Activated CD4-positive, alpha-beta memory T cell treated with anti-CD3 and anti-CD28 coated beads for 36 hours (primary cell): ENCODE measurements at regions not wholly inside any gene's neighbourhood (a gene's known extent, or its start where the extent isn't known, plus 50 kb on each side); places are given as distances from the start of the nearest gene placed in this dataset.
"Not testable (repeated sequence)": the region's sequence is repeated elsewhere in the genome, so short reads cannot be mapped to it uniquely, and the experiment has no call there.

Experiments used
- CTCF ChIA-PET: fragments of 350-600 bp; sonication (Branson Sonifier 250); formaldehyde crosslinking; loops from one replicate; lab custom pipeline; 2021; ENCODE audit warnings: antibody characterized with exemption, inconsistent platforms; lab: Charles Lee
- POLR2A ChIA-PET: fragments of 350-600 bp; sonication (Branson Sonifier 250); formaldehyde crosslinking; loops from one replicate; lab custom pipeline; 2021; ENCODE audit warnings: antibody characterized with exemption; lab: Charles Lee
- DNase-seq: peaks from one replicate; pipeline ENCODE4 v3.0.0-alpha.2; 2020
- H3K27ac Mint-ChIP-seq: one replicate; pipeline ENCODE4 v1.8.0; 2021; ENCODE audit warnings: mixed read lengths
- H3K27me3 Mint-ChIP-seq: one replicate; pipeline ENCODE4 v1.8.0; 2021; ENCODE audit warnings: mixed read lengths
- H3K36me3 Mint-ChIP-seq: one replicate; pipeline ENCODE4 v1.8.0; 2021; ENCODE audit warnings: mixed read lengths
- H3K4me1 Mint-ChIP-seq: one replicate; pipeline ENCODE4 v1.8.0; 2021; ENCODE audit warnings: low read depth, mixed read lengths
- H3K4me3 Mint-ChIP-seq: one replicate; pipeline ENCODE4 v1.8.0; 2021; ENCODE audit warnings: mild to moderate bottlenecking, mixed read lengths
- H3K9me3 Mint-ChIP-seq: one replicate; pipeline ENCODE4 v1.8.0; 2021; ENCODE audit warnings: mixed read lengths
- intact Hi-C: fragments of 100-400 bp; cut with micrococcal nuclease; formaldehyde crosslinking; loops from one replicate; pipeline ENCODE4 v1.15.1; 2023

DNA sequence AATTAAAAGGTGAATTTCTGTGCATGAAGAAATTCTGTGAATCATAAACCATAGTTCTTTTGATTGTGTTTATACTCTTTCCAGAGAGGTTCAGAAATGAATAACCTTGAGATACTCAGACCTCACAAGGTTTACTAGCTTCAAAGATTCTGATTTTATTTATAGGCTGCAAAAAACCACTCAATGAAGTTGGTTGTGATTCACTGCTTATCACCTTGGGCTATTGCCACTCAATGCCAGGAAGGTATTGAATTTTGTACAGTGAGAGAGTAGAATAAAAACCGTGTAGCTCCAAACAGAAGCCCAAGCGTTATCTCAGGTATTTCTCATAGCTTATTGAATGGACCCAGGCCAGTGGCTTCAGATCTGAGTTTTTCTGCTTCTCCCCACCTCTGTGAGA is 118.7 kb downstream of the FHIP1A start:
- no peak for DNase-seq
- intact Hi-C loops, result no loop called here
- H3K36me3 Mint-ChIP-seq, result no peaks in the 10 kb centered on the region
- ChIA-PET CTCF (no interaction called here), POLR2A (no interaction called here)
- no peak overlapping the region for H3K4me3 Mint-ChIP-seq
- peaks cover 2% of the 10 kb centered on the region for H3K4me1 Mint-ChIP-seq
- no peak overlapping the region for H3K27ac Mint-ChIP-seq
- no peaks in the 10 kb centered on the region for H3K27me3 Mint-ChIP-seq
- H3K9me3 Mint-ChIP-seq, result no peaks in the 10 kb centered on the region

DNA sequence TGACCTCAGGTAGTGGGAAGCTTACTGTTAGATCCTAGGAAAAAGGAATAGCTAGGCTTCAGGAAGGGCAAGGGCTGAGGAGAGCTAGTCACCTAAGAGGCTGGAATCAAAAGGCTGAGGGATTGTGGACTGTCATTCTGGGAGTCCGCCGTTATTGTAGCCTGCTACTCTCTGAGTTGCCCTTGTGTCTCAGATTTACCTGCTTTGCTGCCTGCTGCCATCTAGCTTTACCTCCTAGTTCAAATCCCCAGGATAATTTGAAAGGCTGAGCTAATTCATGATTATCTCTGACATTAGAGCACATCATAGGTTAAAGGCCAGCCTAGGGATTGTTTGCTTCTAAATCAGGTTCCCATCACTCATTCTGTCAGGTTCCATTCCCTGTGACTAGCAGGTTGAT is 120.2 kb downstream of the FHIP1A start:
- DNase-seq, result no peak
- Mint-ChIP-seq H3K4me3 (no peak overlapping the region), H3K4me1 (peaks cover 2% of the 10 kb centered on the region), H3K9me3 (no peaks in the 10 kb centered on the region), H3K27ac (no peak overlapping the region), H3K36me3 (no peaks in the 10 kb centered on the region), H3K27me3 (no peaks in the 10 kb centered on the region)
- ChIA-PET CTCF (no interaction called here), POLR2A (no interaction called here)
- intact Hi-C loops, result no loop called here

DNA sequence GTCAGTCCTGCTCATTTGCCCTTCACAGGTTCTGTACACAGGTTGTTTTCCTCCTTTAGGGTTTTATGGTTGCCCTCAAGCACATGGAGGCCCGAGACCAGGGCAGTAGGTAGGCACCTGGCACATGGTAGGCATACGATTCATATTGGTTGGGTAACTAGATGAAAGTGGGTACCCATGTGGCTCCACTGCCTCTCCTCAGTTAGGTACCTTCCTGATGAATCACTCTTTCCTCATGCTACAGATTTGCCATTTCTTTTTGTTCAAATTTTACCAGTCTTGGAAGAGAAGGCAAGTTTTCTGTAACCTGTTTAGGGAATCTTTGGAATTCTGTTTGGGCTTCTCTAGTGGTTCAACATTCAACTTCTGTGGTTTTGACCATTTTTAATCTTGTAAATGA is 121.3 kb downstream of the FHIP1A start:
- H3K36me3 Mint-ChIP-seq, result no peaks in the 10 kb centered on the region
- H3K4me3 Mint-ChIP-seq, result no peak overlapping the region
- H3K9me3 Mint-ChIP-seq, result no peaks in the 10 kb centered on the region
- intact Hi-C loops, result no loop called here
- no peaks in the 10 kb centered on the region for H3K27me3 Mint-ChIP-seq
- DNase-seq, result no peak
- POLR2A ChIA-PET, result no interaction called here
- H3K27ac Mint-ChIP-seq, result no peak overlapping the region
- no peaks in the 10 kb centered on the region for H3K4me1 Mint-ChIP-seq
- CTCF ChIA-PET, result no interaction called here

DNA sequence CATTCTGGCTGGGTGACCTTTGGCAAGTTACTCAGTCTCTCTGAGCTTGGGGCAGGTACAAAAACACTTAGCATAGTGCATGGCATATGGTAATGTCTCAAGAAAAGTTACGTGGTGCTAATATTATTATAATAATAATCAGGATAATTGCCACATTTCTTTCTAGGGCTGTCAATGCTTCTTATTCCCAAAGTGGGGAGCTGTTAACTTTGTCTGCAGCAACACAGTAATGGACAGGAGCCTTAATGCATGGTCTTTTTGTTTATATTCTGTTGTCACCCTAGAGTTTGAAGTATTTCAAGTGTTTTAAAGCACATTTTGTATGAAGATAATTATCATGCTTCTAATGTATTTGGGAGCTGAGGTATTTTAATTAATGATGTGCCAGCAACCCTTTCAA is 121.8 kb downstream of the FHIP1A start:
- no peak for DNase-seq
- no peak overlapping the region for H3K4me3 Mint-ChIP-seq
- H3K36me3 Mint-ChIP-seq, result no peaks in the 10 kb centered on the region
- CTCF ChIA-PET, result no interaction called here
- no peaks in the 10 kb centered on the region for H3K9me3 Mint-ChIP-seq
- H3K4me1 Mint-ChIP-seq, result no peaks in the 10 kb centered on the region
- POLR2A ChIA-PET, result no interaction called here
- H3K27ac Mint-ChIP-seq, result no peak overlapping the region
- intact Hi-C loops, result no loop called here
- H3K27me3 Mint-ChIP-seq, result no peaks in the 10 kb centered on the region

DNA sequence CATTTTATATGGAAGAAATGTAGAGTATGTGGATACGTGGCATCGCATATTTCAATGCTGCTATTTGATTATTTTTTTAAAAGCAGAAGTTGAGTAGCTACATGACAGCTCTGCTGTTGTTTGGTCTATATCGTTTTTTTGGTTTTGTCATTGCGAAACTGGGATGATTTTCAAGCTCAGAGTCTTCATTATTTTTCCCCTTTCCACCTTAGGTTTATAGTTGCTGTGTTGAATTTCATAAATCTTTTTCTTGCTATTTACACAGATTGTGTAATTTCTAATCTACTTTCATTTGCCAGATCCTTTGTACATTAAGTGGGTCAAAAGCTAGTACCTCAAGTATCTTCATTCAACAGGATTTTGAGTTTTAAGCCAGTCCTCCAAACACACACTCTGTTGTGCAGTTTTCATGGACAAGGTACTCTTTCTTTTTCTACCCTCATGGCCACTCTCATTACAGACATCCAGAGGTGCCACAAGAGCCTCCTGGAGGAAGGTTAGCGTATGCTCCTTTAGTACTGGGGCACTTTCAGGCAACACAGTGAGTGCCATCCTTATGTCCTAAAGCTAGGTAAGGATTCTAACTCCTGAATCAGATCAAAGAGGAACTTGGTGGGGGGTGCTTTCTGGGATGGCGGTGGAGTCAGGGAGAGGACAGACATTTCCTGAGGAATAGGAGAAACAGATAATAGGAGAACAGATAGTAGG is 123.2 kb downstream of the FHIP1A start:
- H3K9me3 Mint-ChIP-seq, result no peaks in the 10 kb centered on the region
- H3K4me3 Mint-ChIP-seq, result no peak overlapping the region
- H3K27ac Mint-ChIP-seq, result no peak overlapping the region
- intact Hi-C loops, result no loop called here
- H3K27me3 Mint-ChIP-seq, result no peaks in the 10 kb centered on the region
- DNase-seq, result no peak
- H3K36me3 Mint-ChIP-seq, result no peaks in the 10 kb centered on the region
- ChIA-PET POLR2A (no interaction called here), CTCF (no interaction called here)
- no peaks in the 10 kb centered on the region for H3K4me1 Mint-ChIP-seq

DNA sequence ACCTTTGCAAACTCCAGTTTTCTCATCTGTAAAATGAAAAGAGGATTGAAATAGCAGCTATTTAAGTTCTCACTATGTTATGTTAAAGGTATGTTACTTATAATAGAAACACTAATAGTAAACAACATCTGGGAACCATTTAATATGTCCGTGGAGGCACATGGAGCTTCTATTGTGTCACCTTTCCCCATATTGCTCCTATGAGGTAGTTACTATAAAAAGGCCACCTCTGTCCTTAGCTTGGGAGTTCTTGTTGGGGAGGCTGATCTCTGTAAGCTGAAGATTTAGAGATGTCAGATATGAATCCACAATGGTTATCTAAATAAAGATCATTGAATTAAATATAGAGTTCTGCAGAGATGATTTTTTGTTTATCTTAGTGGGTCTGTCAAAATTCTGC is 125.2 kb downstream of the FHIP1A start:
- no peaks in the 10 kb centered on the region for H3K36me3 Mint-ChIP-seq
- no peak for DNase-seq
- intact Hi-C loops, result no loop called here
- ChIA-PET CTCF (no interaction called here), POLR2A (no interaction called here)
- no peaks in the 10 kb centered on the region for H3K9me3 Mint-ChIP-seq
- no peak overlapping the region for H3K27ac Mint-ChIP-seq
- H3K4me3 Mint-ChIP-seq, result no peak overlapping the region
- H3K4me1 Mint-ChIP-seq, result no peaks in the 10 kb centered on the region
- no peaks in the 10 kb centered on the region for H3K27me3 Mint-ChIP-seq

DNA sequence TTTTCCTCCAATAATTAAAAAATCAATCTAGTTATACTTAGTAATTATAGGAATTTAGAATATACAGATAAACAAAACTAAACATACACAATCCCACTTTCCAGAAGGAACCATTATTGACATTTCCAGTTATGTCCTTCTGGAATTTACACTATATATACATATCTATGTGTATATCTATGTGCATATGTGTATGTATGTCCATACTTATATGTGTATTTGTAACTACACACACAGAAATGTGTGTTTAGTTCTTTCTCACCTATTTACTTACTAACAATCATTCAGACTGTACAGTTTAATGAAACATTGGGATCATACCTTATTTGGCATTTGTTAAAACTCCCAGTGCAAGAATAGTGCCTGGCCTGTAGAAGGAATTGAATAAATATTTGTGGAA is 126.4 kb downstream of the FHIP1A start:
- POLR2A ChIA-PET, result no interaction called here
- CTCF ChIA-PET, result no interaction called here
- Mint-ChIP-seq H3K4me1 (no peaks in the 10 kb centered on the region), H3K4me3 (no peak overlapping the region), H3K27me3 (peaks cover 1% of the 10 kb centered on the region), H3K36me3 (no peaks in the 10 kb centered on the region), H3K9me3 (no peaks in the 10 kb centered on the region), H3K27ac (no peak overlapping the region)
- intact Hi-C loops, result no loop called here
- no peak for DNase-seq

DNA sequence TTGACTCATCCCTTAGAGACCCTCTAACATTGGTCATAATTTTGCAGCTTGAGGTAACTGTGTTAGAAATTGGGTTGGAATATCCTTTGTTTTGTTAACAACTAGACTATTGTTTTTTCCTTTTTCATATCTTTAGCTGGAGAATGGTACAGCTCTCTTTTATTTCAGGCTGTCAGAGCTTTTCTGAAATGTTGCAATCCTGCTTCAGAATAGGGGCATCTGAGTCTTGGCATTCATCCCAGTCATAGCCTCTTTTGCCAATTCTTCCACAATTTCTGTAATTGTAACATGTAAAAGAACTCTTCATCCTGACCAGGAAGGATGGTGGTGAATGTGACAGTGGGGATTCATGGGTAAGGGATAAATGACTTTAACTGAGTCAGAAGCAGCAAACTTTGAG is 128.7 kb downstream of the FHIP1A start:
- Mint-ChIP-seq H3K4me3 (no peak overlapping the region), H3K27ac (no peak overlapping the region), H3K4me1 (no peaks in the 10 kb centered on the region), H3K27me3 (peaks cover 1% of the 10 kb centered on the region), H3K36me3 (no peaks in the 10 kb centered on the region), H3K9me3 (no peaks in the 10 kb centered on the region)
- ChIA-PET CTCF (no interaction called here), POLR2A (no interaction called here)
- DNase-seq, result no peak
- intact Hi-C loops, result no loop called here

DNA sequence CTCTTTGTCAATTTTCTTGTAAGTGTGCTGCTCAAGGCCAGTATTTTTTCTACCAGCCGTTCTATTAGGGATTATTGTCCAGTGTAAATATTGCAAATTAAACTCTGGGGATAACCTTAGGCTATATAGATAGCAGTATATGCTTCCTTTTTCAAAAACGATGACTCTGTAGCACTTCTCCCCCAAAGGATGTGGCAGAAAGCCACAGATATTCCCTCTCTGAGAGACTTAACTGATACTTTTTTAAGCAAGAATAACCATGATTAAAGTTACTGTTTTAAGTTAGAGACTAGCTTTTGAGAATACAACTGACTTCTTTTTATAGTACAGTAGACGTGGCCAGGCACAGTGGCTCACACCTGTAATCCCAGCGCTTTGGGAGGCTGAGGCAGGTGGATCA is 130.0 kb downstream of the FHIP1A start:
- CTCF ChIA-PET, result no interaction called here
- Mint-ChIP-seq H3K36me3 (no peaks in the 10 kb centered on the region), H3K27ac (no peak overlapping the region)

DNA sequence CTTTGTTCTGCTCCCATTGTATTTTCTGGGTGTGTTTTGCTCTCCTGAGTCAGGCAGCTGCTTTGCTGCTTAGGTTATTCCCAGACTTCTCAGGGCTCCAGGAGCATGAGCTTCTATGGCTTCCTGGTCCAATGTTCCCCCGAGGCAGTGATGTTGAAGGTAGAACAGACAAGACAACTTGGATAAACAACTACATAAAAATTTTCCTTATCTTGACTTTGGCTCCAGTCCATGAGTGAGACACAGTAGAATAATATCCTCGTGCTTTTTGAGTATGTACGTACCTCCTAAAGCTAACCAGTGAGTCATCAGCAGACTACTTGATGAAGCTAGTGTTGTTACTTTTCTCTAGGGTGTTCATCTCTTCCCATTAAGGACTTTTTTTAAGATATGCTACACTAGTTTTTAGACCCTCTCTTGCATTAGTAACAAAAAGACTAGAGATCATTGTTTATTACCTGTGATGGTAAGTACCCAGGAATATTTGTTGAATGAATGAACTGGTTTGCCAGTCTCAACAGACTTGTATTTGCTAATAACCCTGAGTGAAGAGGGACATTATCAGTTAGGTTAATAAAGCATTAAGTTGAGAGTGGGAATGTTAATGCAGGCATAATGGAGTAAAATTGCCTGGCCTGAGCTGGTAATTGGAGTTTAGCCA is 131.9 kb downstream of the FHIP1A start:
- H3K27me3 Mint-ChIP-seq, result peaks cover 1% of the 10 kb centered on the region
- intact Hi-C loops, result no loop called here

More for the DNA sequence above, 130.0 kb downstream of the FHIP1A start:
- H3K4me3 Mint-ChIP-seq, result no peak overlapping the region
- intact Hi-C loops, result no loop called here
- no peak for DNase-seq
- H3K27me3 Mint-ChIP-seq, result peaks cover 1% of the 10 kb centered on the region
- POLR2A ChIA-PET, result no interaction called here
- H3K4me1 Mint-ChIP-seq, result no peaks in the 10 kb centered on the region
- H3K9me3 Mint-ChIP-seq, result no peaks in the 10 kb centered on the region

DNA sequence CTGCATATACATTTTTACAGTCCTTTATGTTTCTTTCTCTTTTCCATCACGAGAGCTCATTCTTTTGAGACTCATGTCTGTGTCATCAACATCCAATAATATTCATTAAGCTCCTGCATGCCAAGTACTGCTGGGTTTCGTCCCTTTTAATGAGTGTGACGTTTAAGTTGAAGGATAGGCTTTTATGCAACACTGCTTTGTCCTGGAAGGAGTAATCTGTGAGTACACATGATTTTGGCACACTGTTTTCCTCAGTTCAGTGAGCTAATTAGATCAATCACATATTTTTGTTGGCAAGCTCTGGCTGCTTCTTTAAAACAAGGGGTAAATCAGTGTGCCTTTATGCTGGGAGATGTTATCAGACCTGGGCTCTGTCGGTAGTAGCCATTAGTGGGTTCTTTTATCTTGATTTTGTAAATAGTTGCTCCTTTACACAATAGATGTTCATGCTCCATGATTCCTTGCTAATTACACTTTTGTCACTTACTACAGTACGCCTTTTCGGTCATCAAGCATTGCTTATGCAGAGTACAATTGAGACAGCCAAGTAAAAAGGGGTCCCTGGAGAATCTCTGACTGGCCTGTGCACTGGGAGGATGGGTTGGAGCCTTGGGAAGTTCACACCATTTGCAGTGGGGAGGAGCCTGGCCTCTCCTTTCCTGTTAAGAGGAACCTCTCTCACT is 132.6 kb downstream of the FHIP1A start:
- Mint-ChIP-seq H3K9me3 (no peaks in the 10 kb centered on the region), H3K4me1 (no peaks in the 10 kb centered on the region), H3K27ac (no peak overlapping the region), H3K27me3 (peaks cover 1% of the 10 kb centered on the region), H3K4me3 (no peak overlapping the region), H3K36me3 (no peaks in the 10 kb centered on the region)
- no peak for DNase-seq
- CTCF ChIA-PET, result no interaction called here
- intact Hi-C loops, result no loop called here
- POLR2A ChIA-PET, result no interaction called here

More for the DNA sequence above, 131.9 kb downstream of the FHIP1A start:
- ChIA-PET POLR2A (no interaction called here), CTCF (no interaction called here)
- Mint-ChIP-seq H3K9me3 (no peaks in the 10 kb centered on the region), H3K27ac (no peak overlapping the region), H3K4me1 (no peaks in the 10 kb centered on the region), H3K4me3 (no peak overlapping the region), H3K36me3 (no peaks in the 10 kb centered on the region)
- DNase-seq, result no peak

DNA sequence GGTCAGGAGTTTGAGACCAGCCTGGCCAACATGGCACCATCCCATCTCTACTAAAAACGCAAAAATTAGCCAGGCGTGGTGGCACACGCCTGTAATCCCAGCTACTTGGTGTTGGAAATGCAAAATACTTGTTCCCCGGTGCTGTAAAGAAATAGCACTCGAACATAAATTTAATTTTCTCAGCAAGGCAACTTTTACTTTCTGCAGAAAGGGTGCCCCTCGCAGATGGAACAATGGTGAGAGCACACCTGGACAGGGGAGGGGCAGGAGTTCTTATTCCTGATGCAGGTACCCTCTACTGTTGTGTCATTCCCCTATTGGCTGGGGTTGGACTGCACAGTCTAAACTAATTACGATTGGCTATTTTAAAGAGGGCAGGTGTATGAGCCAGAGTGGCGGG is 139.7 kb downstream of the FHIP1A start:
- intact Hi-C loops, result no loop called here
- Mint-ChIP-seq H3K27me3 (no peaks in the 10 kb centered on the region), H3K36me3 (peaks cover 3% of the 10 kb centered on the region), H3K4me1 (no peaks in the 10 kb centered on the region), H3K27ac (no peak overlapping the region), H3K9me3 (peaks cover 30% of the 10 kb centered on the region), H3K4me3 (no peak overlapping the region)
- no peak for DNase-seq
- POLR2A ChIA-PET, result no interaction called here
- CTCF ChIA-PET, result no interaction called here

DNA sequence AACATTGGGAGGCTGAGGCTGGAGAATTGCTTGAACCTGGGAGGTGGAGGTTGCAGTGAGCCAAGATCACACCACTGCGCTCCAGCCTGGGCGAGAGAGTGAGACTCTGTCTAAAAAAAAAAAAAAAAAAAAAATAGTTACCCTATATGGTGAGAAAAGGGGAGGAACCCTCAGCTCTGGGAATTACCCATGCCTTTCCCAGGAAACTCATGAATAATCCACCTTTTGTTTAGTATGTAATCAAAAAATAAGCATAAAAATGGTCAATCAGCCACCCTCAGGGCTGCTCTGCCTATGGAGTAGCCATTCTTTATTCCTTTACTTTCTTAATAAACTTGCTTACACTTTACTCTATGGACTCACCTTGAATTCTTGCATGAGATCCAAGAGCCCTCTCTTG is 140.4 kb downstream of the FHIP1A start:
- H3K9me3 Mint-ChIP-seq, result peaks cover 30% of the 10 kb centered on the region
- H3K36me3 Mint-ChIP-seq, H3K4me3 Mint-ChIP-seq, POLR2A ChIA-PET, intact Hi-C loops, H3K27me3 Mint-ChIP-seq, H3K27ac Mint-ChIP-seq, DNase-seq, H3K4me1 Mint-ChIP-seq, CTCF ChIA-PET: not testable (repeated sequence)
